ENCODE measurements at regions not wholly inside any gene's neighbourhood (a gene's known extent, or its start where the extent isn't known, plus 50 kb on each side); places are given as distances from the start of the nearest gene placed in this dataset.

DNA sequence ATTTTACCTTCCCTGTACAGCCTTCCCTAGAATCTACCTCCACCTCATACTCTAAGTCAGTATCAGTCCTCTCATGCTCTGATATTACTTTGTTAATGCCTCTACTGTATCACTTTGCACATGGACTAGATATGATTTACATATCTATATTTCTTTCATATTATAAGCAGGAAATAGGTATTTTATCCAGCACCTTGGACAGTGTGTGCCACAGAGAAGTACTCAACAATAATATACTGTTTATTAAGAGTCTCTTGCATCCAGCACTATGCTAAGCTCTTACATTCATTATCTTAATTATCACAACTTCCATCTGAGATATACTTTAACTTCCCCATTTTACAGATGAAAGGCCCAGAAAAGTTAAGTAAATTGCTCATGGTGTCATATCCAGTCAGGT, 247.9 kb upstream of the DAB1 start:
- Histone ChIP-seq H3K9me3 (no peaks in the 10 kb centered on the region), H3K4me1 (no peaks in the 10 kb centered on the region), H3K27me3 (no peaks in the 10 kb centered on the region), H3K36me3 (no peaks in the 10 kb centered on the region), H3K4me3 (no peak overlapping the region), H3K27ac (no peak overlapping the region)
- intact Hi-C loops (cut with DNase I), result no loop called here
- ATAC-seq (no peak), DNase-seq (no peak)
- TF ChIP-seq, protein P1, sequence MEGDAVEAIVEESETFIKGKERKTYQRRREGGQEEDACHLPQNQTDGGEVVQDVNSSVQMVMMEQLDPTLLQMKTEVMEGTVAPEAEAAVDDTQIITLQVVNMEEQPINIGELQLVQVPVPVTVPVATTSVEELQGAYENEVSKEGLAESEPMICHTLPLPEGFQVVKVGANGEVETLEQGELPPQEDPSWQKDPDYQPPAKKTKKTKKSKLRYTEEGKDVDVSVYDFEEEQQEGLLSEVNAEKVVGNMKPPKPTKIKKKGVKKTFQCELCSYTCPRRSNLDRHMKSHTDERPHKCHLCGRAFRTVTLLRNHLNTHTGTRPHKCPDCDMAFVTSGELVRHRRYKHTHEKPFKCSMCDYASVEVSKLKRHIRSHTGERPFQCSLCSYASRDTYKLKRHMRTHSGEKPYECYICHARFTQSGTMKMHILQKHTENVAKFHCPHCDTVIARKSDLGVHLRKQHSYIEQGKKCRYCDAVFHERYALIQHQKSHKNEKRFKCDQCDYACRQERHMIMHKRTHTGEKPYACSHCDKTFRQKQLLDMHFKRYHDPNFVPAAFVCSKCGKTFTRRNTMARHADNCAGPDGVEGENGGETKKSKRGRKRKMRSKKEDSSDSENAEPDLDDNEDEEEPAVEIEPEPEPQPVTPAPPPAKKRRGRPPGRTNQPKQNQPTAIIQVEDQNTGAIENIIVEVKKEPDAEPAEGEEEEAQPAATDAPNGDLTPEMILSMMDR (IDR thresholded peaks at IDR 0.05), result no peak
- no peak for TF ChIP-seq POLR2A (IDR thresholded peaks at IDR 0.05)

DNA sequence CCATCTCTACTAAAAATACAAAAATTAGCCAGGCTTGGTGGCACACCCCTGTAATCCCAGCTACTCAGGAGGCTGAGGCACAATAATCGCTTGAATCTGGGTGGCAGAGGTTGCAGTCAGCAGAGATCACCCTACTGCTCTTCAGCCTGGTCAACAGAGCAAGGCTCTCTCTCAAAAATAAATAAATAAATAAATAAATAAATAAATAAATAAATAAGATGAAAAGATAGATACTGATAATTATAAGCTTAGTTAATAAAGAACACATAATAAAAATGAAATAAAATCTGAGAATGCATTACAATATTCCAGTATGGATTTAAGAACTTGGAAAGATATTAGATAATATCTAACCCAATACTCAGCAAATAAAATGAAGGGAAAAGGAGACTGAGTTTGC, 235.9 kb upstream of the DAB1 start:
- Histone ChIP-seq H3K36me3 (no peaks in the 10 kb centered on the region), H3K4me3 (no peak overlapping the region), H3K4me1 (no peaks in the 10 kb centered on the region), H3K27ac (no peak overlapping the region), H3K27me3 (no peaks in the 10 kb centered on the region), H3K9me3 (peaks cover 0 to 8% (median 0%) of the 10 kb centered on the region in 12 donors)
- TF ChIP-seq POLR2A (IDR thresholded peaks at IDR 0.05), result no peak
- TF ChIP-seq, protein P1 (IDR thresholded peaks at IDR 0.05), result no peak
- DNase-seq (no peak), ATAC-seq (no peak)
- intact Hi-C loops (cut with DNase I), result no loop called here
- 86 to 100% (median 95%) methylated on average over 1 of the region's 1 CpG for WGBS, 4 donors

DNA sequence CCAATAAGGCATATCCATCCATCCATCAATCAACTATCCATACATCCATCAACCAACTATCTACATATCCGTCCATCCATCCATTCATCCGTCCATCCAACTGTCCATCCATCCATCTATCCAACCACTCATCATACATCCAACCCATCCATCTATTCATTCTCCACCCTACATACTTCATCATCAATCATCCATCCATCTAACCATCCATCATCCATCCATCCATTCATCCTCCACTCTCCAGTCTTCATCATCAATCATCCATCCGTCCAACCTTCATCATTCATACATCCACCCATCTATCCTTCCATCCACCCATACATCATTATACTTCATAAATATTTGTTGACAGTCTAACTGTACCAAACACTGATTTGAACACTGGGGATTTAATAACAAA, 231.3 kb upstream of the DAB1 start:
- H3K4me3 ChIP-seq, result no peak overlapping the region
- 88 to 92% (median 90%) methylated on average over 3 of the region's 3 CpGs for WGBS, 4 donors
- no peak for DNase-seq
- peaks cover 0 to 13% (median 0%) of the 10 kb centered on the region in 12 donors for H3K9me3 ChIP-seq
- intact Hi-C loops (cut with DNase I), result no loop called here
- no peak overlapping the region for H3K27ac ChIP-seq
- TF ChIP-seq, protein P1 (IDR thresholded peaks at IDR 0.05), result no peak
- TF ChIP-seq POLR2A (IDR thresholded peaks at IDR 0.05), result no peak
- no peak for ATAC-seq
- H3K4me1 ChIP-seq, result no peaks in the 10 kb centered on the region
- no peaks in the 10 kb centered on the region for H3K27me3 ChIP-seq
- no peaks in the 10 kb centered on the region for H3K36me3 ChIP-seq

- H3K27me3 ChIP-seq, result peaks cover 0 to 4% (median 0%) of the 10 kb centered on the region in 9 donors
- no peaks in the 10 kb centered on the region for H3K36me3 ChIP-seq
- ATAC-seq, result no peak
- no peak overlapping the region for H3K27ac ChIP-seq
- no peaks in the 10 kb centered on the region for H3K9me3 ChIP-seq
- TF ChIP-seq, protein P1 (IDR thresholded peaks at IDR 0.05), result no peak
- TF ChIP-seq POLR2A (IDR thresholded peaks at IDR 0.05), result no peak
- H3K4me1 ChIP-seq, result no peaks in the 10 kb centered on the region
- intact Hi-C loops (cut with DNase I), result no loop called here
- H3K4me3 ChIP-seq, result no peak overlapping the region
- no peak for DNase-seq
- 92 to 95% (median 93%) methylated on average over 2 of the region's 2 CpGs for WGBS, 4 donors
These were observed 220.8 kb upstream of the DAB1 start for GRCh38 chr1:57644667-57645066.
